ACHN (cell line): ENCODE measurements at regions not wholly inside any gene's neighbourhood (a gene's known extent, or its start where the extent isn't known, plus 50 kb on each side); places are given as distances from the start of the nearest gene placed in this dataset.

ENCODE experiments used
- DNase-seq: peaks from one replicate; pipeline ENCODE4 v3.0.0-alpha.2; 2015
- in situ Hi-C: cut with HindIII; loops from 2 replicates; pipeline ENCODE4 v1.10.0; 2017; ENCODE audit warnings: low sequenced_read_pairs, low pct_ligation_motif_present, low pct_unique_long_range_greater_than_20kb

DNA sequence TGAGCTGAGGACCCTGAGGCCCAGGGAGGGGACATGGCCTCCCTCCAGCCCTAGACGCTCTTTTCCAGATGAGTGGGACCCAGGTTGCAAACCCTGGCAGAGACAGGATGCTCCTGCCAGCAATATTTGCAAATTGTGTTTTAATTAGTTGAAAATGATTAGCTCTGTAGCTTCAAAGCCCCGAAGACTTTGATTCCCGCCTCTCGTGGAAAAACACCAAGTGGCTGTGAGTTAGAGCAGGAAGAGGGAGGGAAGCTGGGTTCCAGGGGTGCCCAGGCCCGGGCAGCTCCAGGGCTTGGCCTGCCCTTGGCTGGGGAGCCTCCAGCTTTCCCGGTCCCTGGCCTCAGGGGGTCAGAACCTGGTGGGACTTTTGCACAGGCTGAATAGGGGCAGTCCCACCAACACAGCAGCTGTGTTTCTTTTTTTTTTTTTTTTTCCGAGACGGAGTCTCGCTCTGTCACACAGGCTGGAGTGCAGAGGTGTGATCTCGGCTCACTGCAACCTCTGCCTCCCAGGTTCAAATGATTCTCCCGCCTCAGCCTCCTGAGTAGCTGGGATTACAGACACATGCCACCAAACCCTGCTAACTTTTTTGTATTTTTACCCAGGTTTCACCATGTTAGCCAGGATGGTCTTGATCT lies 101.6 kb upstream of the RTL6 start:
- in situ Hi-C loops: no loop called here

DNA sequence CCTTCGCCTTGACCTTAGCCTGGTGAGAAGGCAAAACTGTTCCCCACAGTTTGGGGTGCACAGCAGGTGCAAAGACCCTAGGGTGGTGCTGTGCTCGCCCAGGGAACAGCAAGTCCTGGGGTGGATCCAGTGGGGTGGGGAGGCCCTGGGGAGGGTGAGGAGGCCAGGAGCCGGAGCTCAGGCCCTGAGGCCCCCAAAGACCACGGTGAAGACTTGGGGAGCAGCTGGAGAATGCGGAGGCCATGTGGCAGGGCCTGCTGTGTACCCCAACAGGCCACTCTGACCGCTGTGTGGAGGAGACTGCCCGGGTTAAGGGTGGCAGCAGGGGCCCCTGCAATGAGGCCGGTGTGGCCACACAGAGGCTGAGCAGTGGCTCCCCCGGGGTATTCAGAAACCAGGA lies 101.1 kb upstream of the RTL6 start:
- in situ Hi-C loops: no loop called here
- DNase-seq: no peak

More for the DNA sequence above, 101.6 kb upstream of the RTL6 start:
- no peak for DNase-seq

DNA sequence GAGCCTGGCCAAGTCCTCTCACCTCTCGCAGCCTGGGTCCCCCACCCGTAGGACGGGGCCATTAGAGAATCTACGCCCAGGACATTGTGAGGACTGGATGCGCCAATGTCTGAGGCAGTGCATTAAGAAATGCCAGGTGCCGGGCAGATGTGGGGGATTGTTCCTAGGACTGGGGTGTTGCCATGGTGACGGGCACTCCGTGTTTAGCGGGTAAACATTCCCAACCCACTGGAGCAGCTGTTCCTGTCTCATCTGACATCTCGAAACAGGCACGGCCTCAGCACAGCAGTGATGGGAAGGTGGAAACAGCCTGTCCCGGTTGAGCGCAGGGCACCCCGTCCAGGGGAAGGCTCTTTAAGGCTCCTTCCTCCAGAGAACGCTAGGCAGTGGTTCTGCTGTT lies 99.6 kb upstream of the RTL6 start:
- DNase-seq: no peak
- in situ Hi-C loops: no loop called here

DNA sequence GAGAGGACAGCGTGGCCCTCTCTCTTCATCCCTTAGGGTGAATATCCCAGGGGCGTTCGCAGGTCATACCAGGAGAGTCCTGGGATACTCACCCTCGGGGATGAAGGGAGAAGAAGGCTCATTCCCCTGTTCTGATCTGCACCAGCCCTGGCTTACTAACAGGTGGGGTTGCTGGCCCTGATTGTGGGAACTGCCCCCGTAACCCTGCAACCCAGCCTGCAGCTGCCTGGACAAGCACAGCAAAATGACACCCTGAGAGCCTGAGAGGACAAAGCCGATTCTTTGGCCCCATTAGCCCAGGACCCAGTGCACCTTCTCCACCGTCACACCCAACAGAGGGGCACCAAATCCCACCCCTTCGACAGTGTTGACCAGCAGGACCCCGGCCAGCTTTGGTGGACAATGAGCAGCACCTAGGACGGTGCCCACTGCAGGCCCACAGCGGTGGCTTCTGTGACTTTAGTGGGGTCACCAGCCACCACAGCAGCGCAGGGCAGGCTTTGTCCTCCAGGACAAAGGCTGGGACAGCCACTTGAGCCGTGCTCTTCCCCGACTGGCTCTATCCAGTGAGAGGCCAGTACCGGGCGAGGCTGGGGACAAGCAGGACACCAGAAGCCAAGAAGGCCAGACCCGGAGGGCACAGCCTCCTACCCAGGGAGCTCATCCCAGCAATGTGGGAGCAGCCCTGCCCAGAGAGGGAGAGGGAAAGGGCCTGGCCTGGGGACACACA lies 98.5 kb upstream of the RTL6 start:
- no peak for DNase-seq
- in situ Hi-C loops: no loop called here

DNA sequence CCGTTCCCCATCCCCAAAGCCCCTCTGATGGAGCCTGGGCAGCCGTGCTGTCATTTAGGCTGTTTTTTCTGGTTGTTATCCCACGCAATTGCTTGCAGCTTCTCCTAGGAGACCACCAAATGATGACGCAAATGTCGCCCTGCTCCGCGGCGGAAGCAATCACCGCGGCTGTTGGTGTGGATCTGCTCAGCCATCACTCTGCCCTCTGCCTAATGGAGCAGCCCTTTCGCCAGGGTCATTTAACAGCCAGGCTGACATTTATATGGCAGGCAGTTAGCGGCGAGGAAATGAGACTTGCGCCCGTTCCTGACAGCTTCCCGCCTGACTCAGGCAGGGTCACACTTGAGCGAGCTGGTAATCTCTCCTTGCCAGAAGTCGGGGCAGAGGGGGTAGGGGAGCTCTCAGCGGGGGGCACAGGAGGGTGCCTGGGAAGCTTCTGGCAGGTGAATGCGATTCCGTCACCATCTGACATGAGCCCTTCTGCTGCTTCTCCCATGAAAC lies 97.9 kb upstream of the RTL6 start:
- DNase-seq: peak; percentile 46
- in situ Hi-C loops: no loop called here

DNA sequence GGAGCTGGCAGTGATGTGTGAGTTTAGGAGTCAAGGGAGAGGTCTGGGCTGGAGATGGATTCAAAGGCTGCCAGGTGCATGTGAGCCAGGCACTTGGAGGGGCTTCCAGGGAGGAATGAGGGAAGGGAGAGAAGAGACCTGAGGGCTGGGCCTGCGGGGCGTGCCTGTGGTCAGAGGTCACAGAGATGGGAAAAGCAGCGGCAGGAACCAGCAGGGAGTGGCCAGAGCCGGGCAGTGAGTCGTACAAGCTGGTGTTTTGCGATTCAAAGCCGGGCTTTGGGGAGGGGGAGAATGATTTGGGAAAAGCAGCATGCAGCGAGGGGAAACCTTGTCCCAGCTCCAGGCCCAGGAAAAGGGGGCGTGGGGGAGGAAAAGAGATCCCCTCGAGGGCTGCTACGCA lies 96.9 kb upstream of the RTL6 start:
- in situ Hi-C loops: no loop called here
- DNase-seq: no peak

DNA sequence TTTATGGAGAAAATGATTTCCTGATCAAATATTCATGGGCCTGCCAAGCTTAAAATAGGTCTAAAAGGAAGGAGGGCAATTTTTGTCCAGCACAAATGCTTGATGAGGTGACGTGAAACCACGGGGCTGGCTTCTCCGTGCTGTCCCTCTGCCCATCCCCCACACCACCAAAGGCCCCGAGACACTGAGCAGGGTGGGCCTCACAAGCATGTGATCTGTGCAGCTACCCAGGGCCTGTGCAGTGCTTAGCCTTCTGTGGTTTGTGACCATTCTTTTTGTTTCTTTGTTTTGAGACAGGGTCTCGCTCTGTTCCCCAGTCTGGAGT lies 94.8 kb upstream of the RTL6 start:
- DNase-seq: no peak
- in situ Hi-C loops: no loop called here

DNA sequence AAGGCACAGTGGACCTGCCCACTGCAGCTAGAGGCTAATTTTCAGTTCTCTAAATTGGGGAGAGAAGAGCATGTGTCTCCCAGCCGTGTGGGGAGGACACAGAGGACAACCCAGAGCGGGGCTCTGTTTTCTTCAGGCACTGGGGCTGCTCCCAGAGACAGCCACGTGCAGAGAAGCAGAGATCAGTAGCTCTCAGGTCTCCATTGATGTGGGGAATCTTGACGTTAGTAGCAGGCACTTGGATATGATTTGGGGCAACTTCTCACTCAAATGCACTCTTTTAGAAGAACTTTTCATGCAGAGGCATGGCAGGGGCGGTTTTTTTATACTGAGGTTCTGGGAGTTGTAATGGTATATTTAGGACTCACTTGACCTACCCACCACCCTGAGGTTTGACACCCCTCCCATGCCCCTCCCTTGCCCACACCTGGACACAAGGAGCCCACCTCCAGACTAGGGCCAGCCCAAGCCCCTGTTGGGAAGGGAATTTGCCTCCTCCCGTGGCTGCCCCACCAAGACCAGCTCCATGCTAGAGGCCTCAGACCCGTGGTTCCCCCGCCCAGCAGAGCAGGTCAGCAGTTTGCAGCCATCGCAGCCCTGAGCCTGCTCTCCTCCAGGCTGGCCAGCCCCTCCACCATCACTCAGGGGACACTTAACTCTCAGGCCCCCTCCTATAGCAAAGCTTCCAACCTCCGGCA lies 94.2 kb upstream of the RTL6 start:
- DNase-seq: no peak
- in situ Hi-C loops: no loop called here

DNA sequence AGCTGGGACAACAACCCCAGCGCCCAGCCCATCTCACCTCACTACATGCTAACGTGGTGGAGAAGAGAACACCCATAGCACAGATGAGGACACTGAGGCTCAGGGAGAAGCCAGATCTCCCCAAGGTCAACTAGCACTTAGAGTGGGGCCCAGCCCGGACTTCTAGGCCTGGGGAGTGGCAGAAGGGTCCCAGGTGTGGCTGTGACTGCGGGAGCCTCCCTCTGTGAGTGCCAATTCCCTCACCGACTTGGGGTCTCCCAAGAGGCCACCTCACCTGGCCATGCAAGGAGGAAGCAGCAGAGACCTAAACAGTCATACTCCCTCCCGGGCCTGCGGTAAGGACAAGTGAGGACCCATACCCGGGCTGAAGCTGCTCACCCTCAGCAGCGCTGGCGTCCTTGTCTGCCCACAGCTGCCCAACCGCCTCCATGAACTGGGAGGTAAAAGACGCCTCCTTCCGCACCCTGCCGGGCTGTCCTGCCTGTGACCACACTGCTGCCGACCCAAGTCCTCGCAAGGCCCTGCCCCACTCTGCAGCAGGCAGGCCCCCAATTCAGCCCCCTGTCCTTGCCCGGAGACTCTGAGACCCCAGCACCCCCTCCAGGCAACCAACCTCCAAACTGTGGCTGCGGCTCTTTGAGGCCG lies 93.2 kb upstream of the RTL6 start:
- in situ Hi-C loops: no loop called here
- no peak for DNase-seq

DNA sequence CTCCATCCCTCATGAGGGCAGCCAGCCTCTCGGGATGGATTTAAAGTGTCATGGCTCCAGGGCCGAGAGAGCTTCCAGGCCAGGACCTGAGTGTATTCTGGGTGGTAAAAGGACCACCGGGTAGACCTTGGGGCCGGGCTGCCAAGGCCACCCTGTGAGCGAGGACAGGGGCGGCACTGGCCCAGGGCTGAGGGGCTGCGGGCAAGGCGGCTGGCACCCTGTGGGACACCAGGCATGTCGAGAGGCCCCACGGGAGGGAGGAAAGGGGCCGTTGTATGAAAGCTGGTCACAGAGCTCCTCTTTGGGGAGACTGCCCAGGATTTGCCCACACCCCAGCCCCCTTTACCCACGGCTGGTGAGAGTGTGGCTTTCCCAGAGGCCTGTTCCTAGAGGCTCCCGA lies 92.3 kb upstream of the RTL6 start:
- in situ Hi-C loops: no loop called here
- DNase-seq: no peak

DNA sequence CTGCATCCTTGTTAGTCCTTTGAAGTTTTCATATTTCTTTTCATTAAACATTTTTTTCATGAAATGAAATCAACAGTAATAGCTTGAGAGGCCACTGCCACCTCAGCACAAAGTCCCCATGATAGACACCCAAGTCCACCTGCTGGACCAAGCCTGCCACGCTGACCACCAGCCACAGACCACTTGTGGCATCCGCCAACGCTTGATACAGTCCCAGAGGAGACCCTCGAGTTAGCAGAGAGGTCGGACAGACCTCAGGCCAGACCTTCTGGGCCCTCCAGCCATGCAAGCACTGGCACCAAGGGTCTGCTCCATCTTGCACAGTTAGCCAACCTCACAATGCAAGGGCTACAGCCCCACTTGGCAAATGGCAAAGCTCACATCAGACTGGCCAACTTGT lies 91.8 kb upstream of the RTL6 start:
- DNase-seq: no peak
- in situ Hi-C loops: no loop called here

DNA sequence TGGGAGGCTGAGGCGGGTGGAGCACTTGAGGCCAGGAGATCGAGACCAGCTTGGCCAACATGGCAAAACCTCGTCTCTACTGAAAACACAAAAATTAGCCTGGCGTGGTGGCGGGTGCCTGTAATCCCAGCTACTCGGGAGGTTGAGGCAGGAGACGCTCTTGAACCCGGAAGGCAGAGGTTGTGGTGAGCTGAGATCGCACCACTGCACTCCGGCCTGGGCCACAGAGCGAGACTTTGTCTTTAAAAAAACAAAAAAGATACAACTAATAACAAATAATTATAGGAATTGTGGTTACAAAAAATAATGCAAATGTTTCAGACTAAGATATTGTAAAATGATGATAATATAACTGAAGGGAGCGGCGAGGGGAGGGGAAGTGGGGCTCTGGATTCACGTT lies 90.3 kb upstream of the RTL6 start:
- in situ Hi-C loops: no loop called here
- no peak for DNase-seq

DNA sequence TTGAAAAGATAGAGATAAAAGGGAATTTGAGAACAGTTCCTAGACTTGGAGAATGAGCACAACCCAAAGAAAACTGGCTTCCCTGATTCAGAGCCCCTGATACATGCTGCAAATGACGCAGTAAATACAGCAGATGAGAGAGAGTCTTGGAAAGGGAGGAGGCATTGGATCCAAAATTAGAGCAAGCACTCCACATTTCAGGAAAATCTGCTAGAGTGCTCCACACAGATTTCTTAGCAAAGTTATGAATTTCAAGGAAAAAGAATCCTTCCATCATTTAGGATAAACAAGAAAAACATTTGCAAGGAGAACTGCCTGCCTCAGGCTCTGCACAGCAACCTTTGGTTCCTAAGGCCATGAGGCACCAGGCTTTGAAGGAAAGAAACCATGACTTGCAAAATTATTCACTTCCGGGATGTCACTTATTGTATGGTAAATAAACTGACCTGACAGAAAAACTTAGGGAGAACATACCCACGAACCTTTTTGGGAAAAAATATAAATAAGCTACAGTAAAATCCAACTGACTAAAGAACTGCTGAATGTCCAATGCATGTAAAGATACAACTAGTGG lies 89.8 kb upstream of the RTL6 start:
- in situ Hi-C loops: no loop called here
- no peak for DNase-seq

DNA sequence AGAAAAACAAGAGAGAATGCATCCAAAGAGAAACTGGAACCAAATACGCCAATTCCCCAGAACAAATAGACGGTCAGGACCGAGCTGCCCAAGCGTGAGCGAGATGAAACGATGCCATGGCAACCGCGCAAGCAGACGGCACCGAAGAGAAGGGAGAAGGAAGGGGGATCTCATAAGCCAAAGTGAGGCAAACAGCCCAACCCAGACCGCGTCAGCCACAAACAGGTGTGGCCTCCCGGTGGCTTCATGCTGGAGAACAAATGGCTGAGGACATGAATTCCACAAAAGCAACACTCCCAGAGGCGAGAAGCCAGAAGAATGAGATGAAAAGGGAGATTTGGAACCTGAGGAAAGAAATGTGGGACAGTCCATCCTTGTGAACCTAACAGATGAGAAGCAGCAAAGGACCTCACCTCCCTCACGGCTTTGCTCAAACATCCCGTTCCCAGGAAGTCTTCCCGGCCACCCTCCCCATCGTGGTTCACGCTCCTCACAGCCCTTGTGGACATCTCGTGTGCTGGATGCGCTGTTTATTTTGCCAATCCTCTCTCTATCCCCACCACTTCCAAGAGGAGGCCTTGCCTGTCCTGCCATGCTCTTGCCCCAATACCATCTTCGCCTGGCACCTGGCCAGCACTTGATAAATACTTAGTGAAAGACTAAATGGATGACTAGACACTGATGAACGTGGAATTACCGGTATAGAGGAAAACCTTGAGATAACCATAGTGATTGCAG lies 89.1 kb upstream of the RTL6 start:
- DNase-seq: peak; percentile 25
- in situ Hi-C loops: no loop called here

DNA sequence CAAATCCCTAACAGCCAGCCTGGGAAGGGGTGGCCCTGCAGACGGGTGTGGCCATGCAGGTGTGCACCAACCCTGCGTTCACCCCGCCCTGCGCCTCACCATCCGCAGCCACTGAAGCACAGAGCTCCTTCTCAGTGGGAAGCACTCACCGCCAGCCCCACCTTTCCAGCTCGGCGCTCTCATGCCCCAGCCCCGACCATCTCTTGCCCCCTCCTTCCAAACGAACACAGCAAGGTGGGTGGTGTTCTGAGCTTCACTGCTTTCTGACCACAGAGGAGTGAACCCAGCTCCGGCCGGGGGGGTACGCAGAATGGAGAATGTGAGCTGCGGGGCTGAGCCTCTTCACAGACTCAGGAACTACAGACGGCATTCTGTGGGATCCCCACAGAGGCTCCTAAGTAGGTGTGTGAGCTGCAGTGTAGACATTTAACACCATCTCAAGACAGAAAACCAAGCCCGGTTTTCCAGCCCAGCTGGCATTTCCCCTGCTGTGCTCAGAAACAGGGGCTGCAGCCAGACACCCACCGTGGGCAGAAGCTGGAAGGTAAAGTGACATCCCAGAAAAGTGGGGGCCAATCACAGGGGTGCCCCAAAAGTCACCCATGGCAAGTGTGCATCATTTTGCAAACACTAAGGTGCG lies 88.4 kb upstream of the RTL6 start:
- no peak for DNase-seq
- in situ Hi-C loops: no loop called here

DNA sequence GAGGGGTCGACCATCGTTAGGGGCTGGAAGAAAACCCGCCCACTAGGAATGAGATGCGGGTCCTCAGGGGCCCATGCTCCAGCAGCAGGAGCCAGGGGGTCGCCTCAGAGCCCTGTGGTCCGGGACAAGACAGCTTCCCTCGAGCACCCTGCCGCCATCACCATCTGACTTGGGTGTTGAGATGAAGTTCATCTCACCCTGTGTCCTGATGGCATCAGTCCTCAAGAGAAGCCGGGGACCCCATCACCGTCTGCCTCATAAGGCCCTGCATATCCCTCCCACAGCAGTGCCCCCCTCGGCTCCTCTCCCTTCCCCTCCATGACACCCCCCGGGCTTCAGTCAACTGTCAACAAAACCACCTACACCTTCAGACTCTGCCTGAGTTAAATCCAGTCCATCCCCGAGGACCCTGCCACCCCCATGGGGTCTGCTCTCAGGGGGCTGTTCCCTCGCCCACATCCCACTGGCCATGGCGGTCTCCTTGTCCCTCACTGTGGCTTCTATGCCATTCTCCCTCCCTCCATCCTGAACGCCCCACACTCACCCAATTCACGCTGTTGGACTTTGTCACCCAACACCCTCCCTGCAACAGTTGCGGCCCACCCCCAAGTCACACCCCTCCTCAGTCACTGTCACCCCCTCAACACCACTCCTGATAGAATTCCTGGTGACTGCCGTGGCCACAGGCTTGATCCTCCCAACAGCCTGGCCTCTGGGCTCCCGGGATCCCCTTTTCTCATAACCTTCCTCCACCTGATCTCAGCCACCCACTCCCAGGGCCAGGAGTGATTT lies 87.7 kb upstream of the RTL6 start:
- in situ Hi-C loops: no loop called here
- no peak for DNase-seq

DNA sequence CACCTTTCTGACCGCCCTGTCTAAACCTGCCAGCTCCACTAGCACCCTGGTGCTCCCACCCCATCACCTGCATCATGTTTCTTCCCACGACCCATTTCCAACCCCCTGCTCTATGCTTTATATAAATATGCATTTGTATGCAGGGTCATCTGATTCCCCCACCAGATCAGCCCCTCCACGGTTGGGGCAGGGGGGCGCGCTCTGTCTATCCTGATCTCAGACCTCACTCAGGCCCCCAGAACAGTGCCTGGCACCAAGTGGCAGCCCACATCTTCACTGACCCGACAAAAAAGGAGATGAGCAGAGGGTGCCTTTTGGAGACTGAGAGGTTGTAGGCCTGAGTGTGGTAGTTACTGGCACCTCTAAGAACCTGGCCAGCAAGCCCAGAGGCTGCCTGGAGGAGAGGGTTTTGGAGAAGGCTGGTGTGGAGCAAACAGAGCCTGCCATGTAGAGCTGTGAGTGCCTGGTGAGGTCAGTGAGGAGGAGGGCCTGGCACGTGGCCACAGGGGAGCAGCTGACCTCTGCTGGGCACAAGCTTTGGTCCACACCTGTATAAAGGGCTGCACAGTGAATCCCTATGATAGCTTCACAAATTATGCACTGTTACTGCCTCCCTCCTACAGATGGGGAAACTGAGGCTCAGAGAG lies 86.3 kb upstream of the RTL6 start:
- no peak for DNase-seq
- in situ Hi-C loops: no loop called here
